ENCODE measurements at regions not wholly inside any gene's neighbourhood (a gene's known extent, or its start where the extent isn't known, plus 50 kb on each side); places are given as distances from the start of the nearest gene placed in this dataset.

- peaks cover 4% of the 10 kb centered on the region for H3K27me3 Mint-ChIP-seq (ENCODE audit: low read depth)
- POLR2A ChIA-PET, result no interaction called here
- peaks cover 8% of the 10 kb centered on the region for H3K9me3 Mint-ChIP-seq
- no peaks in the 10 kb centered on the region for H3K36me3 Mint-ChIP-seq
- H3K27ac Mint-ChIP-seq, result no peak overlapping the region
- no peak overlapping the region for H3K4me3 Mint-ChIP-seq
- TF ChIP-seq GABPB1 (CRISPR knock-in tag; IDR thresholded peaks at IDR 0.05) (peak; percentile 86), NFATC4 (CRISPR knock-in tag; IDR thresholded peaks at IDR 0.05) (no peak), TP53 (CRISPR knock-in tag; IDR thresholded peaks at IDR 0.05) (no peak), ZBTB21 (CRISPR knock-in tag; IDR thresholded peaks at IDR 0.05; ENCODE audit: borderline replicate concordance) (no peak), IRF2 (CRISPR knock-in tag; IDR thresholded peaks at IDR 0.05; ENCODE audit: borderline replicate concordance, low read depth) (no peak)
- TF ChIP-seq, protein P1, sequence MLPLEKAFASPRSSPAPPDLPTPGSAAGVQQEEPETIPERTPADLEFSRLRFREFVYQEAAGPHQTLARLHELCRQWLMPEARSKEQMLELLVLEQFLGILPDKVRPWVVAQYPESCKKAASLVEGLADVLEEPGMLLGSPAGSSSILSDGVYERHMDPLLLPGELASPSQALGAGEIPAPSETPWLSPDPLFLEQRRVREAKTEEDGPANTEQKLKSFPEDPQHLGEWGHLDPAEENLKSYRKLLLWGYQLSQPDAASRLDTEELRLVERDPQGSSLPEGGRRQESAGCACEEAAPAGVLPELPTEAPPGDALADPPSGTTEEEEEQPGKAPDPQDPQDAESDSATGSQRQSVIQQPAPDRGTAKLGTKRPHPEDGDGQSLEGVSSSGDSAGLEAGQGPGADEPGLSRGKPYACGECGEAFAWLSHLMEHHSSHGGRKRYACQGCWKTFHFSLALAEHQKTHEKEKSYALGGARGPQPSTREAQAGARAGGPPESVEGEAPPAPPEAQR (CRISPR knock-in tag; IDR thresholded peaks at IDR 0.05), result no peak
- TF ChIP-seq, protein P2, sequence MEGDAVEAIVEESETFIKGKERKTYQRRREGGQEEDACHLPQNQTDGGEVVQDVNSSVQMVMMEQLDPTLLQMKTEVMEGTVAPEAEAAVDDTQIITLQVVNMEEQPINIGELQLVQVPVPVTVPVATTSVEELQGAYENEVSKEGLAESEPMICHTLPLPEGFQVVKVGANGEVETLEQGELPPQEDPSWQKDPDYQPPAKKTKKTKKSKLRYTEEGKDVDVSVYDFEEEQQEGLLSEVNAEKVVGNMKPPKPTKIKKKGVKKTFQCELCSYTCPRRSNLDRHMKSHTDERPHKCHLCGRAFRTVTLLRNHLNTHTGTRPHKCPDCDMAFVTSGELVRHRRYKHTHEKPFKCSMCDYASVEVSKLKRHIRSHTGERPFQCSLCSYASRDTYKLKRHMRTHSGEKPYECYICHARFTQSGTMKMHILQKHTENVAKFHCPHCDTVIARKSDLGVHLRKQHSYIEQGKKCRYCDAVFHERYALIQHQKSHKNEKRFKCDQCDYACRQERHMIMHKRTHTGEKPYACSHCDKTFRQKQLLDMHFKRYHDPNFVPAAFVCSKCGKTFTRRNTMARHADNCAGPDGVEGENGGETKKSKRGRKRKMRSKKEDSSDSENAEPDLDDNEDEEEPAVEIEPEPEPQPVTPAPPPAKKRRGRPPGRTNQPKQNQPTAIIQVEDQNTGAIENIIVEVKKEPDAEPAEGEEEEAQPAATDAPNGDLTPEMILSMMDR (IDR thresholded peaks at IDR 0.05), result no peak
- TF ChIP-seq, protein P3, sequence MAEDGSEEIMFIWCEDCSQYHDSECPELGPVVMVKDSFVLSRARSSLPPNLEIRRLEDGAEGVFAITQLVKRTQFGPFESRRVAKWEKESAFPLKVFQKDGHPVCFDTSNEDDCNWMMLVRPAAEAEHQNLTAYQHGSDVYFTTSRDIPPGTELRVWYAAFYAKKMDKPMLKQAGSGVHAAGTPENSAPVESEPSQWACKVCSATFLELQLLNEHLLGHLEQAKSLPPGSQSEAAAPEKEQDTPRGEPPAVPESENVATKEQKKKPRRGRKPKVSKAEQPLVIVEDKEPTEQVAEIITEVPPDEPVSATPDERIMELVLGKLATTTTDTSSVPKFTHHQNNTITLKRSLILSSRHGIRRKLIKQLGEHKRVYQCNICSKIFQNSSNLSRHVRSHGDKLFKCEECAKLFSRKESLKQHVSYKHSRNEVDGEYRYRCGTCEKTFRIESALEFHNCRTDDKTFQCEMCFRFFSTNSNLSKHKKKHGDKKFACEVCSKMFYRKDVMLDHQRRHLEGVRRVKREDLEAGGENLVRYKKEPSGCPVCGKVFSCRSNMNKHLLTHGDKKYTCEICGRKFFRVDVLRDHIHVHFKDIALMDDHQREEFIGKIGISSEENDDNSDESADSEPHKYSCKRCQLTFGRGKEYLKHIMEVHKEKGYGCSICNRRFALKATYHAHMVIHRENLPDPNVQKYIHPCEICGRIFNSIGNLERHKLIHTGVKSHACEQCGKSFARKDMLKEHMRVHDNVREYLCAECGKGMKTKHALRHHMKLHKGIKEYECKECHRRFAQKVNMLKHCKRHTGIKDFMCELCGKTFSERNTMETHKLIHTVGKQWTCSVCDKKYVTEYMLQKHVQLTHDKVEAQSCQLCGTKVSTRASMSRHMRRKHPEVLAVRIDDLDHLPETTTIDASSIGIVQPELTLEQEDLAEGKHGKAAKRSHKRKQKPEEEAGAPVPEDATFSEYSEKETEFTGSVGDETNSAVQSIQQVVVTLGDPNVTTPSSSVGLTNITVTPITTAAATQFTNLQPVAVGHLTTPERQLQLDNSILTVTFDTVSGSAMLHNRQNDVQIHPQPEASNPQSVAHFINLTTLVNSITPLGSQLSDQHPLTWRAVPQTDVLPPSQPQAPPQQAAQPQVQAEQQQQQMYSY (CRISPR knock-in tag; IDR thresholded peaks at IDR 0.05), result no peak
- peaks cover 19% of the 10 kb centered on the region for H3K4me1 Mint-ChIP-seq
- ATAC-seq (no peak), DNase-seq (ENCODE audit: low spot score) (no peak)
- CTCF ChIA-PET, result no interaction called here
Measured at GRCh38 chr9:115946530-115946929, 207.1 kb upstream of the PAPPA start.

DNA sequence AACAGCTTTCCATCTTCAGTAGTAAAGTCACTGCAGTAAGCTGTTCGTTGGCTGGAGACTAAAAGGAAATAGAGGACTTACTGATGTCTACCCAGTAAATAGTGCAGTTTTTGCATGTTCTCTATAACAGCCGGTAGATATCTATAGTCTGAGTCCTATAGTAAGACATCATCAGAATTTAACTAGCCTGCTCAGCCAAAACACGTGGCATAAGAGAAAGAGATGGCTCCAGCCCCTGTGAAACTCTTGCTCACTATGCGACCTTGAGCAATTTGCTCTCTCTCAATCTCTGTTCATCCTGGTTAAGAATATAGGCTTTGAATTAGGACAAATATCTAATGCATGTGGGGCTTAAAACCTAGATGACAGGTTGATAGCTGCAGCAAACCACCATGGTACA, 201.6 kb upstream of the PAPPA start:
- no peak for DNase-seq (ENCODE audit: low spot score)
- Mint-ChIP-seq H3K27ac (no peak overlapping the region), H3K9me3 (peaks cover 8% of the 10 kb centered on the region), H3K36me3 (no peaks in the 10 kb centered on the region), H3K4me1 (no peaks in the 10 kb centered on the region), H3K4me3 (no peak overlapping the region), H3K27me3 (ENCODE audit: low read depth) (no peaks in the 10 kb centered on the region; the same call in 1 of the 2 replicates)
- POLR2A ChIA-PET, result interaction anchor here (0.6 kb wide), 1 partner anchor 47 kb away, joined by 3 read pairs; no protein-coding TSS in a partner anchor
- CTCF ChIA-PET, result no interaction called here
- ATAC-seq, result no peak
- no peak for TF ChIP-seq SMAD3 (CRISPR knock-in tag; IDR thresholded peaks at IDR 0.05; ENCODE audit: borderline replicate concordance)
- TF ChIP-seq NFYB (CRISPR knock-in tag; conservative IDR thresholded peaks at IDR 0.05; ENCODE audit: low read depth), result no peak
- no peak for TF ChIP-seq ATF1 (CRISPR knock-in tag; IDR thresholded peaks at IDR 0.05)
- TF ChIP-seq HMGXB4 (CRISPR knock-in tag; IDR thresholded peaks at IDR 0.05), result no peak
- TF ChIP-seq, protein P4, sequence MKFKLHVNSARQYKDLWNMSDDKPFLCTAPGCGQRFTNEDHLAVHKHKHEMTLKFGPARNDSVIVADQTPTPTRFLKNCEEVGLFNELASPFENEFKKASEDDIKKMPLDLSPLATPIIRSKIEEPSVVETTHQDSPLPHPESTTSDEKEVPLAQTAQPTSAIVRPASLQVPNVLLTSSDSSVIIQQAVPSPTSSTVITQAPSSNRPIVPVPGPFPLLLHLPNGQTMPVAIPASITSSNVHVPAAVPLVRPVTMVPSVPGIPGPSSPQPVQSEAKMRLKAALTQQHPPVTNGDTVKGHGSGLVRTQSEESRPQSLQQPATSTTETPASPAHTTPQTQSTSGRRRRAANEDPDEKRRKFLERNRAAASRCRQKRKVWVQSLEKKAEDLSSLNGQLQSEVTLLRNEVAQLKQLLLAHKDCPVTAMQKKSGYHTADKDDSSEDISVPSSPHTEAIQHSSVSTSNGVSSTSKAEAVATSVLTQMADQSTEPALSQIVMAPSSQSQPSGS (CRISPR knock-in tag; IDR thresholded peaks at IDR 0.05; ENCODE audit: borderline replicate concordance, low read depth), result no peak
- no peak for TF ChIP-seq GABPB1 (CRISPR knock-in tag; IDR thresholded peaks at IDR 0.05)
- no peak for TF ChIP-seq GRHL2 (CRISPR knock-in tag; IDR thresholded peaks at IDR 0.05; ENCODE audit: insufficient replicate concordance, severe bottlenecking)
- no peak for TF ChIP-seq ZNF416 (CRISPR knock-in tag; IDR thresholded peaks at IDR 0.05)
- no peak for TF ChIP-seq ATF3 (CRISPR knock-in tag; conservative IDR thresholded peaks at IDR 0.05)
- no peak for TF ChIP-seq ZNF219 (CRISPR knock-in tag; IDR thresholded peaks at IDR 0.05; ENCODE audit: borderline replicate concordance)
